Activated CD8-positive, alpha-beta T cell treated with anti-CD3 and anti-CD28 coated beads for 36 hours (primary cell): ENCODE measurements at regions not wholly inside any gene's neighbourhood (a gene's known extent, or its start where the extent isn't known, plus 50 kb on each side); places are given as distances from the start of the nearest gene placed in this dataset.
A peak's percentile ranks its signal among the peaks of the same experiment; 100 is the strongest.

ENCODE experiments used
- ATAC-seq: fragments of 200-7000 bp; cut with Tn5 transposase; one replicate; pipeline ENCODE4 v1.10.0; 2021; ENCODE audit warnings: mild to moderate bottlenecking, moderate library complexity
- CTCF ChIA-PET: fragments of 350-600 bp; sonication (Branson Sonifier 250); formaldehyde crosslinking; loops from one replicate; lab custom pipeline; 2021; ENCODE audit warnings: antibody characterized with exemption; lab: Charles Lee
- POLR2A ChIA-PET: fragments of 350-600 bp; sonication (Branson Sonifier 250); formaldehyde crosslinking; loops from one replicate; lab custom pipeline; 2021; ENCODE audit warnings: antibody characterized with exemption; lab: Charles Lee
- DNase-seq: peaks from one replicate; pipeline ENCODE4 v3.0.0-alpha.2; 2020
- H3K27ac Mint-ChIP-seq: one replicate; pipeline ENCODE4 v1.8.0; 2021; ENCODE audit warnings: mild to moderate bottlenecking, mixed read lengths
- H3K27me3 Mint-ChIP-seq: one replicate; pipeline ENCODE4 v1.8.0; 2021; ENCODE audit warnings: mixed read lengths
- H3K36me3 Mint-ChIP-seq: one replicate; pipeline ENCODE4 v1.8.0; 2021; ENCODE audit warnings: low read depth, mixed read lengths
- H3K4me1 Mint-ChIP-seq: one replicate; pipeline ENCODE4 v1.8.0; 2021; ENCODE audit warnings: low read depth, mixed read lengths
- H3K4me3 Mint-ChIP-seq: one replicate; pipeline ENCODE4 v1.8.0; 2021; ENCODE audit warnings: mild to moderate bottlenecking, moderate library complexity, mixed read lengths
- H3K9me3 Mint-ChIP-seq: one replicate; pipeline ENCODE4 v1.8.0; 2021; ENCODE audit warnings: mixed read lengths
- CTCF ChIP-seq: fragments of 200-600 bp; IDR thresholded peaks from one replicate; pipeline ENCODE4 v1.8.0; 2022; ENCODE audit warnings: antibody characterized with exemption, mild to moderate bottlenecking
- intact Hi-C: fragments of 100-400 bp; cut with micrococcal nuclease; formaldehyde crosslinking; loops from one replicate; pipeline ENCODE4 v1.10.0; 2022

- no peaks in the 10 kb centered on the region for H3K36me3 Mint-ChIP-seq
- intact Hi-C loops, result loop anchor here (5.0 to 10.0 kb wide), 2 partner anchors 70 to 137 kb away; no protein-coding TSS in a partner anchor
- peaks cover under 1% of the 10 kb centered on the region for H3K9me3 Mint-ChIP-seq
- ATAC-seq (peak; percentile 85), DNase-seq (peak; percentile 62)
- H3K27ac Mint-ChIP-seq, result peak overlapping the region; percentile 21
- no peak for TF ChIP-seq CTCF
- H3K4me1 Mint-ChIP-seq, result peaks cover 59% of the 10 kb centered on the region
- POLR2A ChIA-PET, result no interaction called here
- no peak overlapping the region for H3K4me3 Mint-ChIP-seq
- H3K27me3 Mint-ChIP-seq, result no peaks in the 10 kb centered on the region
- CTCF ChIA-PET, result no interaction called here
Measured at GRCh38 chr9:21611891-21612290, 129.8 kb upstream of the IFNE start.

DNA sequence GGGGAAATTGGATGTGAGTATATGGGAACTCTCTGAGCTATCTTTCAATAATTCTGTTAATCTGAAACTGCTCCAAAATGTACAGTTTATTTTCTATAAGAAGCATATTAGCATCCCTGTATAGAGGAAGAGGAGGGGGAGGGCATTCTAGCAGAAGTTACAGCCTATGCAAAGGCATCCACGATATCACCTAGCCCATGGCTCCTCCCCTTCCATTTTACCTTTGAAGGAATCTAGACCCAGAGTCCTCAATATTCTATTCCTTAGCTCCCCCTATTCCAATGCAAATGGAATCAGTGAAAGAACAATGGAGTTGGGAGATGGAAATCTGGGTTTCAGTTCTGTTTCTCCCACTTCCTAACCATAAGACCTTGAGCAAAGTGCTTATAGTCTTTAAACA, 132.9 kb upstream of the IFNE start:
- Mint-ChIP-seq H3K9me3 (no peaks in the 10 kb centered on the region), H3K36me3 (no peaks in the 10 kb centered on the region), H3K27me3 (no peaks in the 10 kb centered on the region), H3K4me1 (peaks cover 41% of the 10 kb centered on the region), H3K4me3 (no peak overlapping the region), H3K27ac (no peak overlapping the region)
- no peak for TF ChIP-seq CTCF
- POLR2A ChIA-PET, result no interaction called here
- DNase-seq (no peak), ATAC-seq (no peak)
- intact Hi-C loops, result loop anchor here (10.0 kb wide), 1 partner anchor 140 kb away; no protein-coding TSS in a partner anchor
- CTCF ChIA-PET, result no interaction called here

DNA sequence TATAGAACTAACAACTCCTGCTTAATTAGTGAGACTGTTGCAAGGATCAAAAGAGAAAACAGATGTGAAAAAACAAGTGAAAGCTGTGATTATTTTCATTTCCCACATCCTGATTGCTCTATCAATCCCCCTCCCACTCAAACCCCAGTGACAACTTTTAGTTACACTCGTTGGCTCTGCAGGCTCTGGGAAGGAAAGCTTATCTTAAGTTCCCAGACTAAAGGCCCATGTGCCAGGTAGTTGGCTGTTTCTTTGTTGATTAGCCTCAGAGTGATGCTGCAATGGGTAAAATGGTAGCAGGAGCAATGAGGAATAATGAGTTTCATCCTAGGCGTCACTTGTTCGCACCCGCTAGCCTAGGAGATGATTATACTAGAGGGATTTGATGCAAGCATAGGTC, 133.3 kb upstream of the IFNE start:
- no peak overlapping the region for H3K4me3 Mint-ChIP-seq
- peaks cover 41% of the 10 kb centered on the region for H3K4me1 Mint-ChIP-seq
- ChIA-PET POLR2A (no interaction called here), CTCF (no interaction called here)
- TF ChIP-seq CTCF, result no peak
- H3K36me3 Mint-ChIP-seq, result no peaks in the 10 kb centered on the region
- ATAC-seq, result no peak
- no peaks in the 10 kb centered on the region for H3K27me3 Mint-ChIP-seq
- intact Hi-C loops, result loop anchor here (10.0 kb wide), 1 partner anchor 141 kb away; no protein-coding TSS in a partner anchor
- no peaks in the 10 kb centered on the region for H3K9me3 Mint-ChIP-seq
- DNase-seq, result no peak
- H3K27ac Mint-ChIP-seq, result no peak overlapping the region

DNA sequence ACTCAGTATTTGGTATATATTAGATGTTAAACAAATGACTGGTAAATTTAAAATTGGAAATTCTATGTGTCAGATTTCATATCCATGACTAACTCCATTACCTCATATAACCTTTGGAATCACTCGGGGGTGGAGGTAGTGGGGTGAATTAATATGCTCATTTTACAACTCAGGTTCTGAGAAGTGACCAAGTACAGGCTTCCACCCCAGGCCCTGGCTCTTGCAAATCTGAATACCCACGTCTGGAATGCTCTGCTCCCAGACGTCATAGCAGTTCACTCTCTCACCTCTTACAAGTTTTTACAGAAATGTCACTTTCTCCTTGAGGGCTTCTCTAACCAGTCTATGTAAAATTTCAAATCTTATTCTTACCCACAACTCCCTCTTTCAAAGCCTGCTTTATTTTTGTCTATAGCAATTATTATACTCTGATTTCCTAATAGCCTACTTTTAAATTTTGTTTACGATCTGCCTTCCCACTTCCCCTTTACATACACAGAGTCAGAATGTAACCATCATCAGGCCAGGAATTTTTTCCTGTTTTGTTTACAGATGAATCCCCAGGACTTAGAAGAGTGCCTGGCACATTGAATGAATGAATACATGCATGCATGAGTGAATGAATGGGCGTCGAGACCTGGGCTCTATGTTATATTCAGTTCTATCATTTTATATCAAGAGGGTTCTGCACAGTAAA, 134.1 kb upstream of the IFNE start:
- Mint-ChIP-seq H3K4me3 (no peak overlapping the region), H3K9me3 (no peaks in the 10 kb centered on the region), H3K36me3 (no peaks in the 10 kb centered on the region), H3K4me1 (peaks cover 37% of the 10 kb centered on the region), H3K27me3 (no peaks in the 10 kb centered on the region), H3K27ac (no peak overlapping the region)
- CTCF ChIA-PET, result no interaction called here
- POLR2A ChIA-PET, result no interaction called here
- ATAC-seq, result peak; percentile 26
- DNase-seq, result peak; percentile 18
- intact Hi-C loops, result loop anchor here (10.0 kb wide), 1 partner anchor 141 kb away; no protein-coding TSS in a partner anchor
- no peak for TF ChIP-seq CTCF
